HCT116 (cell line): ENCODE measurements at regions not wholly inside any gene's neighbourhood (a gene's known extent, or its start where the extent isn't known, plus 50 kb on each side); places are given as distances from the start of the nearest gene placed in this dataset.

ENCODE experiments used
- ATF3 ChIP-seq: IDR thresholded peaks from 2 replicates; pipeline ENCODE4 v1.6.1; 2012
- CTCF ChIP-seq, 3 experiments: fragments of 200-600 bp in 1 of 3; sonication (generic) in 1 of 3; IDR thresholded peaks in 2 of 3; conservative IDR thresholded peaks in 1 of 3; 2 replicates each; pipeline ENCODE4 v1.5.1; 2012 to 2017; ENCODE audit warnings: low read depth in 2 of 3, low read length in 2 of 3, antibody characterized with exemption in 1 of 3, borderline replicate concordance in 1 of 3, control low read depth in 1 of 3, mild to moderate bottlenecking in 1 of 3, mixed read lengths in 1 of 3, mixed run types in 1 of 3, moderate library complexity in 1 of 3; ENCODE audit not compliant: insufficient read depth in 1 of 3
- EGR1 ChIP-seq: IDR thresholded peaks from 2 replicates; pipeline ENCODE4 v1.6.1; 2012; ENCODE audit warnings: low read depth
- JUND ChIP-seq: IDR thresholded peaks from 2 replicates; pipeline ENCODE4 v1.6.1; 2012
- MAX ChIP-seq: IDR thresholded peaks from 2 replicates; pipeline ENCODE4 v1.6.1; 2012
- POLR2A ChIP-seq: IDR thresholded peaks from 2 replicates; pipeline ENCODE4 v1.7.0; 2011; ENCODE audit warnings: borderline replicate concordance; ENCODE audit not compliant: insufficient read depth, insufficient read length; ENCODE audit errors: extremely low read depth
- POLR2AphosphoS5 ChIP-seq: IDR thresholded peaks from 2 replicates; pipeline ENCODE4 v1.6.1; 2011; ENCODE audit warnings: mild to moderate bottlenecking, low read depth, low read length, moderate library complexity
- RAD21 ChIP-seq: IDR thresholded peaks from 2 replicates; pipeline ENCODE4 v1.6.1; 2012; ENCODE audit warnings: low read depth, mild to moderate bottlenecking
- REST ChIP-seq: IDR thresholded peaks from 2 replicates; pipeline ENCODE4 v1.6.1; 2012; ENCODE audit warnings: low read depth
- ZFX ChIP-seq: fragments of 450-650 bp; IDR thresholded peaks from 2 replicates; pipeline ENCODE4 v1.6.1; 2017

- TF ChIP-seq POLR2A (no peak), ZFX (no peak), POLR2AphosphoS5 (no peak), CTCF (IDR thresholded peaks at IDR 0.05 in 2 of 3, conservative IDR thresholded peaks at IDR 0.05 in 1 of 3; ENCODE audit: borderline replicate concordance in 1 of 3, insufficient read depth in 1 of 3, low read depth in 2 of 3, low read length in 2 of 3) (peak in 2 of 3 experiments; percentile 24 to 41; a peak in 4 of 6 replicates), RAD21 (no peak), MAX (no peak), JUND (no peak), ATF3 (no peak), EGR1 (no peak), REST (no peak)
Measured at GRCh38 chr1:101317590-101317989, 80.8 kb downstream of the S1PR1 start.
